H9 (cell line): ENCODE measurements at regions not wholly inside any gene's neighbourhood (a gene's known extent, or its start where the extent isn't known, plus 50 kb on each side); places are given as distances from the start of the nearest gene placed in this dataset.

ENCODE experiments used
- DNase-seq: peaks from one replicate; pipeline ENCODE4 v3.0.0-alpha.2; 2017
- H2AFZ ChIP-seq: one replicate; pipeline ENCODE4 v1.6.1; 2013; ENCODE audit warnings: mild to moderate bottlenecking, low read length, control low read depth, moderate library complexity
- H2AK5ac ChIP-seq: 2 replicates; pipeline ENCODE4 v1.6.1; 2013; ENCODE audit warnings: low read length, control low read depth, mixed read lengths; ENCODE audit not compliant: insufficient read length
- H2BK120ac ChIP-seq: one replicate; pipeline ENCODE4 v1.6.1; 2013; ENCODE audit warnings: low read depth, mild to moderate bottlenecking, low read length, control low read depth, inconsistent platforms; ENCODE audit not compliant: poor library complexity, severe bottlenecking
- H2BK12ac ChIP-seq: 2 replicates; pipeline ENCODE4 v1.6.1; 2013; ENCODE audit warnings: low read length, control low read depth, mixed read lengths, low read depth; ENCODE audit not compliant: insufficient read length
- H2BK15ac ChIP-seq: 2 replicates; pipeline ENCODE4 v1.6.1; 2013; ENCODE audit warnings: low read depth, low read length, control low read depth
- H2BK20ac ChIP-seq: one replicate; pipeline ENCODE4 v1.6.1; 2013; ENCODE audit warnings: low read depth, mild to moderate bottlenecking, low read length, control low read depth, inconsistent platforms; ENCODE audit not compliant: poor library complexity, severe bottlenecking
- H2BK5ac ChIP-seq: 2 replicates; pipeline ENCODE4 v1.6.1; 2013; ENCODE audit warnings: low read length, control low read depth, mixed read lengths; ENCODE audit not compliant: insufficient read length
- H3K14ac ChIP-seq: 2 replicates; pipeline ENCODE4 v1.6.1; 2013; ENCODE audit warnings: low read length, control low read depth; ENCODE audit not compliant: insufficient read depth
- H3K18ac ChIP-seq: 2 replicates; pipeline ENCODE4 v1.6.1; 2013; ENCODE audit warnings: low read depth, mild to moderate bottlenecking, mixed read lengths, low read length, control low read depth; ENCODE audit not compliant: insufficient read length
- H3K23ac ChIP-seq: 2 replicates; pipeline ENCODE4 v1.6.1; 2013; ENCODE audit warnings: low read length, control low read depth, mixed read lengths, low read depth; ENCODE audit not compliant: insufficient read length
- H3K23me2 ChIP-seq: 2 replicates; pipeline ENCODE4 v1.6.1; 2013; ENCODE audit warnings: low read depth, mild to moderate bottlenecking, mixed read lengths, low read length, control low read depth; ENCODE audit not compliant: insufficient read length, poor library complexity, severe bottlenecking
- H3K27ac ChIP-seq: 2 replicates; pipeline ENCODE4 v1.5.1; 2013; ENCODE audit warnings: low read length, control low read depth, mixed read lengths, low read depth; ENCODE audit not compliant: insufficient read length
- H3K27me3 ChIP-seq: 2 replicates; pipeline ENCODE4 v1.6.1; 2013; ENCODE audit warnings: low read length, control low read depth, inconsistent platforms; ENCODE audit not compliant: insufficient read depth
- H3K4ac ChIP-seq: 2 replicates; pipeline ENCODE4 v1.6.1; 2013; ENCODE audit warnings: low read depth, mild to moderate bottlenecking, control low read depth, inconsistent platforms, low read length, moderate library complexity
- H3K4me1 ChIP-seq: 2 replicates; pipeline ENCODE4 v1.6.1; 2013; ENCODE audit warnings: low read length, control low read depth, inconsistent platforms; ENCODE audit not compliant: insufficient read depth
- H3K4me2 ChIP-seq: 2 replicates; pipeline ENCODE4 v1.6.1; 2013; ENCODE audit warnings: low read length, control low read depth, mixed read lengths; ENCODE audit not compliant: insufficient read length, insufficient read depth
- H3K56ac ChIP-seq: 2 replicates; pipeline ENCODE4 v1.6.1; 2013; ENCODE audit warnings: low read depth, mild to moderate bottlenecking, mixed read lengths, low read length, control low read depth; ENCODE audit not compliant: insufficient read length
- H3K79me1 ChIP-seq: 2 replicates; pipeline ENCODE4 v1.6.1; 2013; ENCODE audit warnings: low read depth, mild to moderate bottlenecking, moderate library complexity, low read length, control low read depth, inconsistent platforms; ENCODE audit not compliant: insufficient read depth, poor library complexity, severe bottlenecking
- H3K79me2 ChIP-seq: 2 replicates; pipeline ENCODE4 v1.6.1; 2013; ENCODE audit warnings: low read length, control low read depth, inconsistent platforms; ENCODE audit not compliant: insufficient read depth
- H3K9ac ChIP-seq: 2 replicates; pipeline ENCODE4 v1.6.1; 2013; ENCODE audit warnings: low read length, control low read depth, mixed read lengths; ENCODE audit not compliant: insufficient read length; ENCODE audit errors: extremely low read depth
- H3K9me3 ChIP-seq: one replicate; pipeline ENCODE4 v1.6.1; 2013; ENCODE audit warnings: low read depth, low read length, inconsistent platforms; ENCODE audit not compliant: control insufficient read depth
- H3T11ph ChIP-seq: one replicate; pipeline ENCODE4 v1.6.1; 2013; ENCODE audit warnings: mild to moderate bottlenecking, low read length, control low read depth, inconsistent platforms
- H4K20me1 ChIP-seq: one replicate; pipeline ENCODE4 v1.6.1; 2013; ENCODE audit not compliant: control insufficient read depth, insufficient read length, insufficient read depth
- H4K5ac ChIP-seq: 2 replicates; pipeline ENCODE4 v1.6.1; 2013; ENCODE audit warnings: low read depth, mild to moderate bottlenecking, mixed read lengths, low read length, control low read depth; ENCODE audit not compliant: insufficient read length
- H4K8ac ChIP-seq: replicated peaks from 2 replicates; pipeline ENCODE4 v1.6.1; 2013; ENCODE audit warnings: low read length, control low read depth, mixed read lengths, low read depth; ENCODE audit not compliant: insufficient read length
- H4K91ac ChIP-seq: 2 replicates; pipeline ENCODE4 v1.6.1; 2013; ENCODE audit warnings: low read depth, mild to moderate bottlenecking, moderate library complexity, mixed read lengths, low read length, control low read depth; ENCODE audit not compliant: insufficient read length
- H3K27ac Mint-ChIP-seq, 3 experiments: 2 replicates in 2 of 3; 3 replicates in 1 of 3; pipeline ENCODE4 v1.8.0; 2020 to 2021; ENCODE audit warnings: mixed read lengths in 3 of 3, mild to moderate bottlenecking in 1 of 3, moderate library complexity in 1 of 3
- H3K27me3 Mint-ChIP-seq: 2 replicates; pipeline ENCODE4 v1.8.0; 2021; ENCODE audit warnings: low read depth, mild to moderate bottlenecking, moderate library complexity, mixed read lengths
- H3K36me3 Mint-ChIP-seq, 3 experiments: 2 replicates in 2 of 3; 3 replicates in 1 of 3; pipeline ENCODE4 v1.8.0; 2020 to 2021; ENCODE audit warnings: low read depth in 3 of 3, mixed read lengths in 3 of 3; ENCODE audit not compliant: insufficient read depth in 1 of 3
- H3K4me1 Mint-ChIP-seq, 2 experiments: 2 replicates each; pipeline ENCODE4 v1.8.0; 2020; ENCODE audit warnings: mixed read lengths in 2 of 2
- H3K4me3 Mint-ChIP-seq, 2 experiments: 2 replicates in 1 of 2; 3 replicates in 1 of 2; pipeline ENCODE4 v1.8.0; 2020 to 2021; ENCODE audit warnings: mild to moderate bottlenecking in 2 of 2, mixed read lengths in 2 of 2, moderate library complexity in 1 of 2
- H3K9me3 Mint-ChIP-seq, 2 experiments: 2 replicates in 1 of 2; 3 replicates in 1 of 2; pipeline ENCODE4 v1.8.0; 2020; ENCODE audit warnings: mild to moderate bottlenecking in 2 of 2, mixed read lengths in 2 of 2, moderate library complexity in 1 of 2
- WGBS: extraction: QIAGEN DNeasy Blood & Tissue Kit; methylation state at CpG from one replicate; pipeline ENCODE4 v1.1.7; 2013; ENCODE audit warnings: missing lambda C conversion rate, low lambda C conversion rate, mixed read lengths; ENCODE audit not compliant: insufficient read length; ENCODE audit errors: extremely low coverage; 5-methylcytosine and 5-hydroxymethylcytosine counted together
- TF ChIP-seq, protein P1 (sequence below): fragments of 200-600 bp; sonication (generic); conservative IDR thresholded peaks from 3 replicates; pipeline ENCODE4 v1.8.0; 2021; ENCODE audit warnings: antibody characterized with exemption, mild to moderate bottlenecking

GRCh38 chr4:110799211-110799610 is 176.3 kb upstream of the PITX2 start:
- H3K23me2 ChIP-seq, result no peaks in the 10 kb centered on the region
- H4K20me1 ChIP-seq, result no peaks in the 10 kb centered on the region
- Mint-ChIP-seq H3K27me3 (no peaks in the 10 kb centered on the region), H3K36me3 (no peaks in the 10 kb centered on the region), H3K4me3 (no peak overlapping the region), H3K27ac (peak overlapping the region in 1 of 3 experiments; percentile 20; a peak in 1 of 7 replicates), H3K9me3 (no peaks in the 10 kb centered on the region), H3K4me1 (peaks cover 8 to 17% of the 10 kb centered on the region in 2 experiments)
- H3K27me3 ChIP-seq, result no peaks in the 10 kb centered on the region
- H3K4me2 ChIP-seq, result no peak overlapping the region
- DNase-seq, result no peak
- TF ChIP-seq, protein P1, sequence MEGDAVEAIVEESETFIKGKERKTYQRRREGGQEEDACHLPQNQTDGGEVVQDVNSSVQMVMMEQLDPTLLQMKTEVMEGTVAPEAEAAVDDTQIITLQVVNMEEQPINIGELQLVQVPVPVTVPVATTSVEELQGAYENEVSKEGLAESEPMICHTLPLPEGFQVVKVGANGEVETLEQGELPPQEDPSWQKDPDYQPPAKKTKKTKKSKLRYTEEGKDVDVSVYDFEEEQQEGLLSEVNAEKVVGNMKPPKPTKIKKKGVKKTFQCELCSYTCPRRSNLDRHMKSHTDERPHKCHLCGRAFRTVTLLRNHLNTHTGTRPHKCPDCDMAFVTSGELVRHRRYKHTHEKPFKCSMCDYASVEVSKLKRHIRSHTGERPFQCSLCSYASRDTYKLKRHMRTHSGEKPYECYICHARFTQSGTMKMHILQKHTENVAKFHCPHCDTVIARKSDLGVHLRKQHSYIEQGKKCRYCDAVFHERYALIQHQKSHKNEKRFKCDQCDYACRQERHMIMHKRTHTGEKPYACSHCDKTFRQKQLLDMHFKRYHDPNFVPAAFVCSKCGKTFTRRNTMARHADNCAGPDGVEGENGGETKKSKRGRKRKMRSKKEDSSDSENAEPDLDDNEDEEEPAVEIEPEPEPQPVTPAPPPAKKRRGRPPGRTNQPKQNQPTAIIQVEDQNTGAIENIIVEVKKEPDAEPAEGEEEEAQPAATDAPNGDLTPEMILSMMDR, result no peak
- H3K14ac ChIP-seq, result no peak overlapping the region
- H2BK12ac ChIP-seq, result no peak overlapping the region
- no peak overlapping the region for H3K56ac ChIP-seq
- H3K79me2 ChIP-seq, result no peaks in the 10 kb centered on the region
- no CpG with 5 or more reads among the region's 3 CpGs for WGBS
- no peaks in the 10 kb centered on the region for H3K9me3 ChIP-seq
- no peak overlapping the region for H3K27ac ChIP-seq
- no peak overlapping the region for H2BK5ac ChIP-seq
- no peak overlapping the region for H3K23ac ChIP-seq
- H3K9ac ChIP-seq, result no peak overlapping the region
- H4K5ac ChIP-seq, result no peak overlapping the region
- no peak overlapping the region for H3K18ac ChIP-seq
- no peak overlapping the region for H3K4ac ChIP-seq
- no peak overlapping the region for H2BK15ac ChIP-seq
- H3T11ph ChIP-seq, result no peak overlapping the region
- H3K4me1 ChIP-seq, result no peaks in the 10 kb centered on the region
- H2BK120ac ChIP-seq, result no peak overlapping the region
- H2AK5ac ChIP-seq, result no peak overlapping the region
- H3K79me1 ChIP-seq, result no peaks in the 10 kb centered on the region
- no peak overlapping the region for H2AFZ ChIP-seq
- H2BK20ac ChIP-seq, result no peak overlapping the region
- H4K8ac ChIP-seq, result no peak overlapping the region
- H4K91ac ChIP-seq, result no peak overlapping the region
